Fibroblast of the aortic adventitia (primary cell): ENCODE measurements at regions not wholly inside any gene's neighbourhood (a gene's known extent, or its start where the extent isn't known, plus 50 kb on each side); places are given as distances from the start of the nearest gene placed in this dataset.
A peak's percentile ranks its signal among the peaks of the same experiment; 100 is the strongest.
"Not testable (repeated sequence)": the region's sequence is repeated elsewhere in the genome, so short reads cannot be mapped to it uniquely, and the experiment has no call there.

Experiments used
- DNase-seq: peaks from one replicate; pipeline ENCODE4 v3.0.0-alpha.2; 2010; ENCODE audit warnings: low read depth
- H3K4me3 ChIP-seq: 2 replicates; pipeline ENCODE4 v1.5.1; 2011; ENCODE audit warnings: low read depth, mild to moderate bottlenecking, control low read depth, low read length, moderate library complexity
- CTCF ChIP-seq: IDR thresholded peaks from 2 replicates; pipeline ENCODE4 v1.5.1; 2011; ENCODE audit warnings: mild to moderate bottlenecking, low read length, control low read depth, inconsistent platforms; ENCODE audit not compliant: insufficient read depth

DNA sequence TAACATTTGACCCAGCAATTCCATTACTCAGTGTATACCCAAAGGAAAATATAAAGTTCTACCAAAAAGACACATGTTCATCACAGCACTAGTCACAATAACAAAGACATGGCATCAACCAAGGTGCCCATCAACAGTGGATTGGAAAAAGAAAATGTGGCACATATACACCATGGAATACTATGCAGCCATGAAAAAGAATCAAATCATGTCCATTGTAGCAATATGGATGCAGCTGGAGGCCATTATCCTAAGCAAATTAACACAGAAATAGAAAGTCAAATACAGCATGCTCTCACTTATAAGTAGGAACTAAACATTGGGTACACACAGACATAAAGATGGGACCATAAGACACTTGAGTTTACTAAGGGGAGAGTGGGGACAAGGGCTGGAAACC is 441.9 kb upstream of the ID4 start:
- no peak overlapping the region for H3K4me3 ChIP-seq
- TF ChIP-seq CTCF: no peak
- no peak for DNase-seq

DNA sequence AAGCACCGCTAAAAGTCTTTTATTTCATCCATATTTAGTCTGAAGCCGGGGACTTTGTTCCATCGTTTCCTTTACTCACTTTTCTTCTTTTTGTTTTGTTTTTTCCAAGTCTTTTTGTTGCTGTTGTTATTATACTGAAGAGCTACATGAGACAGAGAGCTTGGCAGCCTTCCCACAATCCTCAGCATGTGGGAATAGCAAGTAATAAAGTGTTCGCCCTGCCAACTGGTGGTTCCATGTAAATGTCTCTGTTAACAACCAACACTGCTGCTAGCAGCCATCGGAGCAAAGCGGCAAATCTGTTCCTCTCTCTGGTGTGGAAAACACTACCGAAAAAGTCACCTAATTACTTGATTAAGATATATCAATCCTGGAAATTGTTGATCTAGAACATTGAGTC is 437.8 kb upstream of the ID4 start:
- no peak overlapping the region for H3K4me3 ChIP-seq
- DNase-seq: peak; percentile 47
- TF ChIP-seq CTCF: no peak

- not testable (repeated sequence) for DNase-seq, H3K4me3 ChIP-seq
Measured at GRCh38 chr6:19404884-19405283, 432.3 kb upstream of the ID4 start.

GRCh38 chr6:19408331-19408730 is 428.8 kb upstream of the ID4 start:
- H3K4me3 ChIP-seq: no peak overlapping the region
- peak; percentile 44 for DNase-seq
- TF ChIP-seq CTCF: no peak

DNA sequence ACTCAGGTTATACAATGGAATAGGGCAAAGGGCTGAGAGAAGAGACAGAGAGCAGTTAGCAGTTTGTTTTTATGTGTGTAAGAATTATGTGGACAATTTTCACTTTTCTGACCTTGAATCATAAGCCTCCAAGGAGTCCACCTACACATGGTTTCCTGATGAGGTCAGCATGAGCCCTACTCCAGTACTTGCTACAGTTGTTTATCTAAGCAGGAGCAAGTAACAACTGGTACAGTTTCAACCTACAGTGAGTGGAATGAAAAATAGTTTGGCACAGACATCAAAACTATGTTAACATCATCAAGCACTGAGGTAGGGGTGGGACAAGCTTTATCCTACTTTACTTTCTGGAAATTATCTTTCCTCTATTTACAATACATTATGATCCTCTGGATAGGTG is 426.7 kb upstream of the ID4 start:
- no peak overlapping the region for H3K4me3 ChIP-seq
- no peak for TF ChIP-seq CTCF
- DNase-seq: peak; percentile 71

- no peak overlapping the region for H3K4me3 ChIP-seq
- peak; percentile 80 for DNase-seq
- TF ChIP-seq CTCF: no peak
Measured at GRCh38 chr6:19413323-19413722, 423.8 kb upstream of the ID4 start.

DNA sequence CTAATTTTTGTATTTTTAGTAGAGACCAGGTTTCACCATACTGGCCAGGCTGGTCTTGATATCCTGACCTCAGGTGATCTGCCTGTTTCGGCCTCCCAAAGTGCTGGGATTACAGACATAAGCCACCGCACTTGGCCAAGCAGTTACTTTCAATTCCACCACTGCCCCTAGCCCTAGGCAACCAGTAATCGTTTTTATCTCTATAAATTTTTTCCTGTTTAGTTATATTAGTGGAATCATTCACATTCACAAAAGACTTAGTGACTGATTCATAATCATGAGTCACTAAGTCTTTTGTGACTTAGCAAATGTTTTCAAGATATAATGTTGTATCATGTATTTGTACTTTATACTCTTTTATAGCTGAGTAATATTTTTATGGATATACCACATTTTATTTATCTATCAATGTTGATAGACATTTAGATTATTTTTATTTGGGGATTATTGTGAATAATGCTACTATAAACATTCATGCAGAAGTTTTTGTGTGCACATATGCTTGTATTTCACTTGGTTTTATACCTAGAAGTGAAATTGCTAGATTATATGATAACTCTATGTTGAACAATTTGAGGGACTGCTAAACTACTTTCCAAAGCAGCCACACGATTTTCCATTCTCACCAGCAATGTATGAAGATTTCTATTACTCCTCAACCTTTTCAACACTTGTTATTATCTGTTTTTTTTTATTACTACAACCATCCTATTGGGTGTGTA is 421.4 kb upstream of the ID4 start:
- no peak for TF ChIP-seq CTCF
- DNase-seq: peak; percentile 78
- no peak overlapping the region for H3K4me3 ChIP-seq
